ENCODE measurements at regions not wholly inside any gene's neighbourhood (a gene's known extent, or its start where the extent isn't known, plus 50 kb on each side); places are given as distances from the start of the nearest gene placed in this dataset.

DNA sequence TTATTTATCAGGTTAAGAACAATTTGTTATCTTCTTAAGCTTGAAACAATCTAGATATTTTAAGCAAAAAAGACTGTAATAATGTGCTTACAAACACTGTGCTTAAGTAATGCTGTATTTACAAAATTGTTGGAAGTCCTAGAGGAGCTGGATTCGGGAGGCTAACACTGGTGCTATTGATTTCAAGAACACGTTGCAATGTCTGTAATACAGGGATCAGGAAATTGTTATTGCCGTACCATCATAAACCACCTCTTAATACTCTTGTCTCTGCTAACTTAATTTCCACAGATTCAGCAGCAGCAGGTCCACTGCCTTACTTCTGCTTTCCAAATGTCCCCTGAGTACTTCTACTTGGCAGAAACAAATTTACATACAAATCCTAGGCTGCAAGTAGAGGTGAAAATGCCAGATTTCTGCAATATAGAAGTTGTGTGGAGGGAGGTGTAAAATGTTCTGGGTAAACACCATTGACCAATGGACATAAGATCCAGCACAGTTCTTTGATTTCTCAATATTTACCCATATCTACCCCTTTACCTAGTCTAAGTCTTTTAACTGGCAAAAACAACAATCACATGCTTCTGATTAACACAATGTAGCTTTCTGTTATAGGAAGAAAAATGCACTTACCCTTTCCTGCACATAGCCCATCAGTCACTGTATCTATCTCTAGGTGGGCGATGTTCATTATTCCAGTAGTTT is 663.4 kb downstream of the TMTC2 start:
- H3K36me3 Mint-ChIP-seq, result no peaks in the 10 kb centered on the region
- H3K4me1 Mint-ChIP-seq, result no peaks in the 10 kb centered on the region
- no peaks in the 10 kb centered on the region for H3K36me3 ChIP-seq (replicated peaks in 1 of 2; ENCODE audit: control insufficient read depth in 1 of 2, insufficient read depth in 2 of 2, low read length in 2 of 2)
- H3K9ac ChIP-seq (ENCODE audit: insufficient read depth, low read length, poor library complexity, severe bottlenecking), result no peak overlapping the region
- no peaks in the 10 kb centered on the region for H3K4me1 ChIP-seq (ENCODE audit: control insufficient read depth in 1 of 2, insufficient read depth in 2 of 2, low read length in 2 of 2)
- H3K27ac Mint-ChIP-seq, result no peak overlapping the region
- WGBS (ENCODE audit: insufficient coverage), result 80% methylated on average over 1 of the region's 4 CpGs
- intact Hi-C loops (cut with micrococcal nuclease), result no loop called here
- H3K4me3 ChIP-seq (replicated peaks in 1 of 3; ENCODE audit: low read depth in 2 of 3, low read length in 3 of 3), result no peak overlapping the region
- no peaks in the 10 kb centered on the region for H3K27me3 ChIP-seq (ENCODE audit: control insufficient read depth in 2 of 2, insufficient read depth in 2 of 2, low read length in 2 of 2)
- H3K4me3 Mint-ChIP-seq, result no peak overlapping the region
- H2AFZ ChIP-seq (ENCODE audit: insufficient read depth, low read depth, low read length, poor library complexity, severe bottlenecking), result no peak overlapping the region
- H3K27ac ChIP-seq (ENCODE audit: low read depth in 1 of 2, low read length in 2 of 2), result no peak overlapping the region
- H3K9me3 ChIP-seq (replicated peaks in 1 of 2; ENCODE audit: control insufficient read depth in 1 of 2, insufficient read depth in 1 of 2, low read length in 2 of 2), result no peaks in the 10 kb centered on the region
- DNase-seq, result no peak
- TF ChIP-seq, protein P1, sequence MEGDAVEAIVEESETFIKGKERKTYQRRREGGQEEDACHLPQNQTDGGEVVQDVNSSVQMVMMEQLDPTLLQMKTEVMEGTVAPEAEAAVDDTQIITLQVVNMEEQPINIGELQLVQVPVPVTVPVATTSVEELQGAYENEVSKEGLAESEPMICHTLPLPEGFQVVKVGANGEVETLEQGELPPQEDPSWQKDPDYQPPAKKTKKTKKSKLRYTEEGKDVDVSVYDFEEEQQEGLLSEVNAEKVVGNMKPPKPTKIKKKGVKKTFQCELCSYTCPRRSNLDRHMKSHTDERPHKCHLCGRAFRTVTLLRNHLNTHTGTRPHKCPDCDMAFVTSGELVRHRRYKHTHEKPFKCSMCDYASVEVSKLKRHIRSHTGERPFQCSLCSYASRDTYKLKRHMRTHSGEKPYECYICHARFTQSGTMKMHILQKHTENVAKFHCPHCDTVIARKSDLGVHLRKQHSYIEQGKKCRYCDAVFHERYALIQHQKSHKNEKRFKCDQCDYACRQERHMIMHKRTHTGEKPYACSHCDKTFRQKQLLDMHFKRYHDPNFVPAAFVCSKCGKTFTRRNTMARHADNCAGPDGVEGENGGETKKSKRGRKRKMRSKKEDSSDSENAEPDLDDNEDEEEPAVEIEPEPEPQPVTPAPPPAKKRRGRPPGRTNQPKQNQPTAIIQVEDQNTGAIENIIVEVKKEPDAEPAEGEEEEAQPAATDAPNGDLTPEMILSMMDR (IDR thresholded peaks at IDR 0.05), result no peak
- no peaks in the 10 kb centered on the region for H4K20me1 ChIP-seq (ENCODE audit: insufficient read depth, low read length)
- no peaks in the 10 kb centered on the region for H3K27me3 Mint-ChIP-seq (ENCODE audit: low read depth in 3 of 3)
- no peak overlapping the region for H3K4me2 ChIP-seq (replicated peaks; ENCODE audit: extremely low read depth, low read length, poor library complexity, severe bottlenecking)
- no peaks in the 10 kb centered on the region for H3K9me3 Mint-ChIP-seq
- H3K79me2 ChIP-seq (ENCODE audit: insufficient read depth, low read length), result no peaks in the 10 kb centered on the region

DNA sequence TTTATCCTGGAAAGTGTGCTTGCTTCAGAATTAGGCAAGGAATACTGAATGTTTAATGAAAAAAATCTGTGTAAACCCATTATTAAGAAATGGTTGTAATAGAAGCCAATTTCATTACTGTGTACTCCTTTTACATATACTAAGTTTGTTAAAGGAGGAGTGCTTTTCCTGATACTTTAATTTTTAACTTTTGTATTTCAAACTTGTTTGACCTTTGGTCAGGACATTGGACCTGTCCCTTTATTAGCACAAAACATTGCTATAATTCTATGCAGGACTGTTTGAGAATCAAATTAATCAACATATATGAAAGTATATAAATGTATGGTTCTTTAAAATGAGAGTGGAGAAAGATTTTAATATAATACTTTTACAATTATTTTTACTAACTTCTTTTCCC is 659.6 kb downstream of the TMTC2 start:
- TF ChIP-seq, protein P1 (IDR thresholded peaks at IDR 0.05), result no peak
- Mint-ChIP-seq H3K4me1 (no peaks in the 10 kb centered on the region), H3K36me3 (no peaks in the 10 kb centered on the region), H3K4me3 (no peak overlapping the region), H3K9me3 (peaks cover 0 to 3% (median 0%) of the 10 kb centered on the region in 7 donors), H3K27me3 (ENCODE audit: low read depth in 3 of 3) (no peaks in the 10 kb centered on the region), H3K27ac (no peak overlapping the region)
- Histone ChIP-seq H3K9ac (ENCODE audit: insufficient read depth, low read length, poor library complexity, severe bottlenecking) (no peak overlapping the region), H3K4me1 (ENCODE audit: control insufficient read depth in 1 of 2, insufficient read depth in 2 of 2, low read length in 2 of 2) (no peaks in the 10 kb centered on the region), H2AFZ (ENCODE audit: insufficient read depth, low read depth, low read length, poor library complexity, severe bottlenecking) (no peak overlapping the region), H4K20me1 (ENCODE audit: insufficient read depth, low read length) (no peaks in the 10 kb centered on the region), H3K79me2 (ENCODE audit: insufficient read depth, low read length) (no peaks in the 10 kb centered on the region), H3K9me3 (replicated peaks in 1 of 2; ENCODE audit: control insufficient read depth in 1 of 2, insufficient read depth in 1 of 2, low read length in 2 of 2) (peaks cover 0 to 2% of the 10 kb centered on the region in 2 donors), H3K4me3 (replicated peaks in 1 of 3; ENCODE audit: low read depth in 2 of 3, low read length in 3 of 3) (no peak overlapping the region), H3K4me2 (replicated peaks; ENCODE audit: extremely low read depth, low read length, poor library complexity, severe bottlenecking) (no peak overlapping the region), H3K27ac (ENCODE audit: low read depth in 1 of 2, low read length in 2 of 2) (no peak overlapping the region), H3K36me3 (replicated peaks in 1 of 2; ENCODE audit: control insufficient read depth in 1 of 2, insufficient read depth in 2 of 2, low read length in 2 of 2) (no peaks in the 10 kb centered on the region), H3K27me3 (ENCODE audit: control insufficient read depth in 2 of 2, insufficient read depth in 2 of 2, low read length in 2 of 2) (no peaks in the 10 kb centered on the region)
- intact Hi-C loops (cut with micrococcal nuclease), result no loop called here
- no peak for DNase-seq

Measured in CD14-positive monocyte (primary cell).